Pancreas (tissue), 10 donors: ENCODE measurements at regions not wholly inside any gene's neighbourhood (a gene's known extent, or its start where the extent isn't known, plus 50 kb on each side); places are given as distances from the start of the nearest gene placed in this dataset.

ENCODE experiments used
- ATAC-seq, 4 donors: fragments of 200-7000 bp; cut with Tn5 transposase; one replicate each; pipeline versions ENCODE4 v1.8.0 to v1.9.1; 2020; ENCODE audit warnings: mild to moderate bottlenecking in 4 of 4, moderate library complexity in 4 of 4
- DNase-seq, 6 donors: peaks; one replicate each; pipeline ENCODE4 v3.0.0-alpha.2; 2020
- FAIRE-seq: peaks from 2 replicates; lab custom pipeline; 2012; peaks lifted over from hg19 to GRCh38; lab: Jason Lieb, UNC
- H3K27ac ChIP-seq, 4 donors: fragments of 200-600 bp; sonication (generic); 1 replicate in 3 of 4; 2 replicates in 1 of 4; pipeline versions ENCODE4 v1.5.0 to v1.8.0; 2020
- H3K27me3 ChIP-seq, 4 donors: fragments of 200-600 bp; one replicate each; pipeline ENCODE4 v1.8.0; 2021
- H3K36me3 ChIP-seq, 3 donors: fragments of 200-600 bp; sonication (generic) in 1 of 3; one replicate each; pipeline versions ENCODE4 v1.5.0 to v1.8.0; 2020 to 2021
- H3K4me1 ChIP-seq, 3 donors: fragments of 200-600 bp; one replicate each; pipeline ENCODE4 v1.8.0; 2021
- H3K4me3 ChIP-seq, 4 donors: fragments of 200-600 bp; sonication (generic) in 2 of 4; one replicate each; pipeline versions ENCODE4 v1.5.0 to v1.8.0; 2020 to 2021
- H3K9me3 ChIP-seq, 4 donors: fragments of 200-600 bp; one replicate each; pipeline ENCODE4 v1.8.0; 2021
- CTCF ChIP-seq, 4 donors: fragments of 200-600 bp; sonication (generic) in 3 of 4; IDR thresholded peaks; one replicate each; pipeline versions ENCODE4 v1.5.0 to v1.8.0; 2021; ENCODE audit warnings: antibody characterized with exemption in 4 of 4
- WGBS, 2 donors: extraction: QIAGEN DNeasy Blood & Tissue Kit; methylation state at CpG; one replicate each; pipeline ENCODE4 v1.1.7; 2013; 5-methylcytosine and 5-hydroxymethylcytosine counted together
- intact Hi-C, 3 donors: fragments of 100-400 bp; cut with DNase I; formaldehyde crosslinking; loops; one replicate each; pipeline versions ENCODE4 v1.11.1 to v1.14.2; 2022
- donor health status: healthy with polysubstance abuse.
- donor health status: DM: no; HTN: no; CAD: no; lungs with moderate emphysema.
- donor health status: DM: no; HTN: no; CAD: no.
- donor health status: control.
- donor health status: control.
- donor health status: Bipolar disorder and iron deficiency.
- donor health status: DM: yes; HTN: yes; CAD: no.
- donor health status: DM: no; HTN: no; CAD: no.
- donor health status: DM: no; HTN: no; CAD: no.
- donor health status: DM: yes; HTN: yes; CAD: no.

GRCh38 chr1:168829876-168830275 is 100.9 kb upstream of the DPT start:
- Histone ChIP-seq H3K4me1 (peaks cover 9 to 10% (median 9%) of the 10 kb centered on the region in 3 donors), H3K27ac (no peak overlapping the region), H3K27me3 (no peaks in the 10 kb centered on the region), H3K4me3 (no peak overlapping the region), H3K9me3 (no peaks in the 10 kb centered on the region), H3K36me3 (no peaks in the 10 kb centered on the region)
- DNase-seq = no peak
- ATAC-seq = no peak
- TF ChIP-seq CTCF (IDR thresholded peaks at IDR 0.05) = no peak
- intact Hi-C loops = no loop called here
- FAIRE-seq = no peak

GRCh38 chr1:168830562-168830961 is 101.6 kb upstream of the DPT start:
- no peak for TF ChIP-seq CTCF (IDR thresholded peaks at IDR 0.05)
- 35 to 56% methylated on average over 2 of the region's 2 CpGs for WGBS, 2 donors
- intact Hi-C loops = no loop called here
- Histone ChIP-seq H3K36me3 (no peaks in the 10 kb centered on the region), H3K9me3 (no peaks in the 10 kb centered on the region), H3K4me3 (no peak overlapping the region), H3K27ac (no peak overlapping the region), H3K27me3 (no peaks in the 10 kb centered on the region), H3K4me1 (peaks cover 9 to 15% (median 14%) of the 10 kb centered on the region in 3 donors)
- ATAC-seq (peak in 1 of 4 donors; percentile 10), DNase-seq (no peak), FAIRE-seq (no peak)

- Histone ChIP-seq H3K4me1 (peaks cover 9 to 18% (median 14%) of the 10 kb centered on the region in 3 donors), H3K4me3 (no peak overlapping the region), H3K27ac (peak overlapping the region in 1 of 4 donors; percentile 36), H3K36me3 (no peaks in the 10 kb centered on the region), H3K9me3 (no peaks in the 10 kb centered on the region), H3K27me3 (no peaks in the 10 kb centered on the region)
- no peak for ATAC-seq
- WGBS, 2 donors = 93 to 99% methylated on average over 2 of the region's 2 CpGs
- intact Hi-C loops = no loop called here
- DNase-seq = no peak
- TF ChIP-seq CTCF (IDR thresholded peaks at IDR 0.05) = no peak
- no peak for FAIRE-seq
Measured at GRCh38 chr1:168832661-168833060, 103.7 kb upstream of the DPT start.

- H3K4me3 ChIP-seq = no peak overlapping the region
- intact Hi-C loops = no loop called here
- peak in 3 of 4 donors; percentile 5 to 26 (median 6) for ATAC-seq
- H3K27me3 ChIP-seq = no peaks in the 10 kb centered on the region
- no peak for DNase-seq
- WGBS, 2 donors = 64 to 68% methylated on average over 1 of the region's 1 CpG
- TF ChIP-seq CTCF (IDR thresholded peaks at IDR 0.05) = no peak
- no peaks in the 10 kb centered on the region for H3K36me3 ChIP-seq
- no peaks in the 10 kb centered on the region for H3K9me3 ChIP-seq
- FAIRE-seq = no peak
- peak overlapping the region; percentile 20 to 82 (median 70) for H3K27ac ChIP-seq
- H3K4me1 ChIP-seq = peaks cover 9 to 18% (median 14%) of the 10 kb centered on the region in 3 donors
Measured at GRCh38 chr1:168833362-168833761, 104.4 kb upstream of the DPT start.

- peak in 1 of 6 donors; percentile 15 for DNase-seq
- Histone ChIP-seq H3K27ac (peak overlapping the region; percentile 20 to 82 (median 70)), H3K9me3 (no peaks in the 10 kb centered on the region), H3K4me1 (peaks cover 9 to 18% (median 14%) of the 10 kb centered on the region in 3 donors), H3K4me3 (no peak overlapping the region), H3K27me3 (no peaks in the 10 kb centered on the region), H3K36me3 (no peaks in the 10 kb centered on the region)
- intact Hi-C loops = no loop called here
- 23 to 25% methylated on average over 4 of the region's 4 CpGs for WGBS, 2 donors
- ATAC-seq = peak; percentile 10 to 26 (median 19)
- no peak for FAIRE-seq
- no peak for TF ChIP-seq CTCF (IDR thresholded peaks at IDR 0.05)
Measured at GRCh38 chr1:168833801-168834224, 104.8 kb upstream of the DPT start.
